Smooth muscle cell (in vitro differentiated cells): ENCODE measurements at regions not wholly inside any gene's neighbourhood (a gene's known extent, or its start where the extent isn't known, plus 50 kb on each side); places are given as distances from the start of the nearest gene placed in this dataset.

Experiments
- DNase-seq: peaks from one replicate; lab custom pipeline; 2025; ENCODE audit not compliant: unreplicated experiment; lab: John Stamatoyannopoulos, UW
- H2AFZ ChIP-seq: fragments of 200-600 bp; sonication (generic); 2 replicates; pipeline ENCODE4 v1.6.0; 2016; ENCODE audit warnings: antibody characterized with exemption, low read depth, mild to moderate bottlenecking
- H3F3A ChIP-seq: fragments of 200-600 bp; sonication (generic); 2 replicates; pipeline ENCODE4 v1.6.0; 2017; ENCODE audit warnings: antibody characterized with exemption, low read depth
- H3K27ac ChIP-seq: fragments of 200-600 bp; sonication (generic); 2 replicates; pipeline ENCODE4 v1.5.1; 2016; ENCODE audit warnings: low read depth, mild to moderate bottlenecking
- H3K27me3 ChIP-seq: fragments of 200-600 bp; sonication (generic); 2 replicates; pipeline ENCODE4 v1.6.1; 2016; ENCODE audit warnings: low read depth, mild to moderate bottlenecking
- H3K36me3 ChIP-seq: fragments of 200-600 bp; sonication (generic); 2 replicates; pipeline ENCODE4 v1.5.1; 2016; ENCODE audit warnings: low read depth
- H3K4me1 ChIP-seq: fragments of 200-600 bp; sonication (generic); 2 replicates; pipeline ENCODE4 v1.5.1; 2016; ENCODE audit warnings: low read depth
- H3K4me2 ChIP-seq: fragments of 200-600 bp; sonication (generic); 2 replicates; pipeline ENCODE4 v1.6.0; 2016; ENCODE audit warnings: mild to moderate bottlenecking
- H3K4me3 ChIP-seq: fragments of 200-600 bp; sonication (generic); 2 replicates; pipeline ENCODE4 v1.5.1; 2016; ENCODE audit warnings: mild to moderate bottlenecking
- H3K79me2 ChIP-seq: fragments of 200-600 bp; sonication (generic); 2 replicates; pipeline ENCODE4 v1.6.0; 2016; ENCODE audit warnings: low read depth, mild to moderate bottlenecking
- H3K9ac ChIP-seq: fragments of 200-600 bp; sonication (generic); 2 replicates; pipeline ENCODE4 v1.6.0; 2016; ENCODE audit warnings: low read depth
- H3K9me3 ChIP-seq: fragments of 200-600 bp; sonication (generic); replicated peaks from 2 replicates; pipeline ENCODE4 v1.5.1; 2016; ENCODE audit warnings: low read depth
- H4K20me1 ChIP-seq: fragments of 200-600 bp; sonication (generic); 2 replicates; pipeline ENCODE4 v1.6.0; 2016; ENCODE audit warnings: low read depth
- CTCF ChIP-seq: fragments of 200-600 bp; sonication (generic); IDR thresholded peaks from 2 replicates; pipeline ENCODE4 v1.5.1; 2017; ENCODE audit warnings: borderline replicate concordance, mild to moderate bottlenecking, antibody characterized with exemption; ENCODE audit not compliant: insufficient read depth, poor library complexity, severe bottlenecking
- WGBS: methylation state at CpG from one replicate; pipeline ENCODE4 v1.1.7; 2016; ENCODE audit warnings: low lambda C conversion rate; 5-methylcytosine and 5-hydroxymethylcytosine counted together

GRCh38 chr4:185920691-185921260 is 108.8 kb upstream of the SORBS2 start:
- Histone ChIP-seq H2AFZ (peak overlapping the region; percentile 28), H3K27me3 (peaks cover 5% of the 10 kb centered on the region), H3K4me1 (peaks cover 22% of the 10 kb centered on the region), H3K4me2 (peak overlapping the region; percentile 80), H3K36me3 (no peaks in the 10 kb centered on the region), H4K20me1 (no peaks in the 10 kb centered on the region), H3K27ac (peak overlapping the region; percentile 68), H3K9me3 (no peaks in the 10 kb centered on the region), H3K79me2 (no peaks in the 10 kb centered on the region), H3K9ac (peak overlapping the region; percentile 23), H3F3A (peaks cover 20% of the 10 kb centered on the region), H3K4me3 (peak overlapping the region; percentile 29)
- no peak for TF ChIP-seq CTCF
- no peak for DNase-seq
- WGBS, result 41% methylated on average over 10 of the region's 10 CpGs

GRCh38 chr4:185921583-185922555 is 109.9 kb upstream of the SORBS2 start:
- no peak for DNase-seq
- Histone ChIP-seq H3K4me3 (peak overlapping the region; percentile 29), H3F3A (peaks cover 20% of the 10 kb centered on the region), H3K27ac (peak overlapping the region; percentile 68), H2AFZ (no peak overlapping the region), H3K9me3 (no peaks in the 10 kb centered on the region), H3K4me1 (peaks cover 28% of the 10 kb centered on the region), H3K4me2 (peak overlapping the region; percentile 80), H3K9ac (peak overlapping the region; percentile 23), H3K27me3 (peaks cover 5% of the 10 kb centered on the region), H3K36me3 (no peaks in the 10 kb centered on the region), H4K20me1 (no peaks in the 10 kb centered on the region), H3K79me2 (no peaks in the 10 kb centered on the region)
- 26% methylated on average over 9 of the region's 9 CpGs for WGBS
- TF ChIP-seq CTCF, result no peak

GRCh38 chr4:185924458-185925044 is 112.6 kb upstream of the SORBS2 start:
- Histone ChIP-seq H3K27ac (no peak overlapping the region), H3K4me2 (no peak overlapping the region), H3F3A (peaks cover 20% of the 10 kb centered on the region), H3K9me3 (no peaks in the 10 kb centered on the region), H3K4me1 (peaks cover 28% of the 10 kb centered on the region), H3K4me3 (no peak overlapping the region), H3K36me3 (no peaks in the 10 kb centered on the region), H3K27me3 (no peaks in the 10 kb centered on the region), H2AFZ (no peak overlapping the region), H3K9ac (no peak overlapping the region), H3K79me2 (no peaks in the 10 kb centered on the region), H4K20me1 (no peaks in the 10 kb centered on the region)
- DNase-seq, result no peak
- TF ChIP-seq CTCF, result no peak
- WGBS, result 95% methylated on average over 17 of the region's 17 CpGs
